PC-9 (cell line): ENCODE measurements at regions not wholly inside any gene's neighbourhood (a gene's known extent, or its start where the extent isn't known, plus 50 kb on each side); places are given as distances from the start of the nearest gene placed in this dataset.

Experiments used
- BruUV-seq: library from RNA; stranded (reverse); fragments of 400-500 nt; replicated peaks from 2 replicates; lab custom pipeline; 2021; lab: Mats Ljungman, UMichigan
- CTCF ChIA-PET: fragments of 300-600 bp; sonication (Branson Sonifier 250); formaldehyde crosslinking; loops from one replicate; lab custom pipeline; 2022; ENCODE audit warnings: antibody characterized with exemption; lab: Charles Lee
- POLR2A ChIA-PET: fragments of 300-600 bp; sonication (Branson Sonifier 250); formaldehyde crosslinking; loops from one replicate; lab custom pipeline; 2022; ENCODE audit warnings: antibody characterized with exemption; ENCODE audit not compliant: unreplicated experiment; lab: Charles Lee
- DNase-seq, 2 experiments: peaks; one replicate each; pipeline versions ENCODE4 v3.0.0 to v3.0.0-alpha.2; 2015 to 2022; ENCODE audit warnings: mixed read lengths in 1 of 2
- H2AFZ ChIP-seq: fragments of 200-600 bp; sonication (generic); 2 replicates; pipeline ENCODE4 v1.8.1; 2017; ENCODE audit warnings: antibody characterized with exemption
- H3F3A ChIP-seq: fragments of 200-600 bp; sonication (generic); 2 replicates; pipeline ENCODE4 v1.8.1; 2017; ENCODE audit warnings: antibody characterized with exemption, mild to moderate bottlenecking, low read depth; ENCODE audit not compliant: insufficient read depth
- H3K27ac ChIP-seq: fragments of 200-600 bp; sonication (generic); 2 replicates; pipeline ENCODE4 v1.6.1; 2016; ENCODE audit warnings: mixed run types
- H3K27me3 ChIP-seq: fragments of 200-600 bp; sonication (generic); 2 replicates; pipeline ENCODE4 v1.6.1; 2016; ENCODE audit warnings: low read depth, mixed run types; ENCODE audit not compliant: insufficient read depth
- H3K36me3 ChIP-seq: fragments of 200-600 bp; sonication (generic); 2 replicates; pipeline ENCODE4 v1.6.1; 2016; ENCODE audit warnings: low read depth, mixed run types
- H3K4me1 ChIP-seq: fragments of 200-600 bp; sonication (generic); replicated peaks from 2 replicates; pipeline ENCODE4 v1.6.1; 2016; ENCODE audit warnings: mixed run types; ENCODE audit not compliant: insufficient read depth
- H3K4me2 ChIP-seq: fragments of 200-600 bp; sonication (generic); 2 replicates; pipeline ENCODE4 v1.6.1; 2017; ENCODE audit warnings: mixed run types
- H3K4me3 ChIP-seq: fragments of 200-600 bp; sonication (generic); 2 replicates; pipeline ENCODE4 v1.6.1; 2016; ENCODE audit warnings: mixed run types
- H3K79me2 ChIP-seq: fragments of 200-600 bp; sonication (generic); 2 replicates; pipeline ENCODE4 v1.6.1; 2017; ENCODE audit warnings: low read depth, mixed run types
- H3K9me2 ChIP-seq: fragments of 200-600 bp; sonication (generic); 2 replicates; pipeline ENCODE4 v1.8.1; 2017; ENCODE audit warnings: mild to moderate bottlenecking; ENCODE audit not compliant: insufficient read depth
- H3K9me3 ChIP-seq: fragments of 200-600 bp; sonication (generic); 2 replicates; pipeline ENCODE4 v1.8.1; 2016; ENCODE audit warnings: low read depth; ENCODE audit not compliant: insufficient read depth
- H4K20me1 ChIP-seq: fragments of 200-600 bp; sonication (generic); 2 replicates; pipeline ENCODE4 v1.8.1; 2017; ENCODE audit not compliant: insufficient read depth
- CTCF ChIP-seq: fragments of 200-600 bp; sonication (generic); conservative IDR thresholded peaks from 2 replicates; pipeline ENCODE4 v1.6.1; 2017; ENCODE audit warnings: mixed run types, antibody characterized with exemption, mild to moderate bottlenecking, moderate library complexity
- EZH2 ChIP-seq: fragments of 200-600 bp; sonication (generic); IDR thresholded peaks from 2 replicates; pipeline ENCODE4 v1.8.0; 2017; ENCODE audit warnings: antibody characterized with exemption, low read depth
- intact Hi-C: fragments of 100-400 bp; cut with micrococcal nuclease; formaldehyde crosslinking; loops from one replicate; pipeline ENCODE4 v1.10.0; 2022; ENCODE audit not compliant: unreplicated experiment

- DNase-seq, result no peak
- Histone ChIP-seq H3K79me2 (no peaks in the 10 kb centered on the region), H3K9me3 (no peaks in the 10 kb centered on the region), H3K4me3 (no peak overlapping the region), H3F3A (no peaks in the 10 kb centered on the region), H3K36me3 (no peaks in the 10 kb centered on the region), H4K20me1 (peaks cover 5% of the 10 kb centered on the region; the same call in 1 of the 2 replicates), H3K4me2 (no peak overlapping the region), H3K9me2 (no peaks in the 10 kb centered on the region), H3K27ac (no peak overlapping the region), H3K4me1 (no peaks in the 10 kb centered on the region), H2AFZ (no peak overlapping the region), H3K27me3 (peaks cover 98% of the 10 kb centered on the region)
- BruUV-seq, result no TSS peak
- intact Hi-C loops, result no loop called here
- CTCF ChIA-PET, result no interaction called here
- POLR2A ChIA-PET, result interaction anchor here (0.6 kb wide), 1 partner anchor 219 kb away, joined by 5 read pairs; no protein-coding TSS in a partner anchor
- TF ChIP-seq CTCF (no peak), EZH2 (no peak)
Observed at GRCh38 chr17:45649796-45650195, 134.3 kb upstream of the CRHR1 start.

GRCh38 chr17:45650561-45650960 is 133.6 kb upstream of the CRHR1 start:
- TF ChIP-seq EZH2, result no peak
- no peak for TF ChIP-seq CTCF
- BruUV-seq, result no TSS peak
- CTCF ChIA-PET, result no interaction called here
- Histone ChIP-seq H3K9me2 (no peaks in the 10 kb centered on the region), H3K27ac (no peak overlapping the region), H3K79me2 (no peaks in the 10 kb centered on the region), H2AFZ (no peak overlapping the region), H3K36me3 (no peaks in the 10 kb centered on the region), H3K4me1 (no peaks in the 10 kb centered on the region), H3K27me3 (peaks cover 96% of the 10 kb centered on the region), H3K4me3 (no peak overlapping the region), H4K20me1 (peaks cover 5% of the 10 kb centered on the region; the same call in 1 of the 2 replicates), H3F3A (no peaks in the 10 kb centered on the region), H3K4me2 (no peak overlapping the region), H3K9me3 (no peaks in the 10 kb centered on the region)
- POLR2A ChIA-PET, result no interaction called here
- no peak for DNase-seq
- intact Hi-C loops, result no loop called here

- DNase-seq, result no peak
- no peak overlapping the region for H3K27ac ChIP-seq
- TF ChIP-seq EZH2, result no peak
- no peak for TF ChIP-seq CTCF
- CTCF ChIA-PET, result no interaction called here
- peaks cover 5% of the 10 kb centered on the region; the same call in 1 of the 2 replicates for H4K20me1 ChIP-seq
- H3F3A ChIP-seq, result no peaks in the 10 kb centered on the region
- no peaks in the 10 kb centered on the region for H3K4me1 ChIP-seq
- POLR2A ChIA-PET, result no interaction called here
- H3K9me2 ChIP-seq, result no peaks in the 10 kb centered on the region
- H3K36me3 ChIP-seq, result no peaks in the 10 kb centered on the region
- no peak overlapping the region for H2AFZ ChIP-seq
- no peak overlapping the region for H3K4me2 ChIP-seq
- H3K27me3 ChIP-seq, result peaks cover 96% of the 10 kb centered on the region
- BruUV-seq, result no TSS peak
- no peaks in the 10 kb centered on the region for H3K79me2 ChIP-seq
- intact Hi-C loops, result no loop called here
- no peak overlapping the region for H3K4me3 ChIP-seq
- H3K9me3 ChIP-seq, result no peaks in the 10 kb centered on the region
Observed at GRCh38 chr17:45651145-45651709, 132.9 kb upstream of the CRHR1 start.
